K562 (cell line): ENCODE measurements at regions not wholly inside any gene's neighbourhood (a gene's known extent, or its start where the extent isn't known, plus 50 kb on each side); places are given as distances from the start of the nearest gene placed in this dataset.

ENCODE experiments used
- ATAC-seq: fragments of 200-7000 bp; cut with Tn5 transposase; 3 replicates; pipeline ENCODE4 v1.9.1; 2020; ENCODE audit warnings: moderate library complexity
- BruUV-seq: library from RNA; stranded (reverse); fragments of 400-500 nt; replicated peaks from 2 replicates; lab custom pipeline; 2021; lab: Mats Ljungman, UMichigan
- CTCF ChIA-PET: fragments of 300-600 bp; formaldehyde crosslinking; extraction: SDS; loops from one replicate; lab custom pipeline; 2021; ENCODE audit warnings: low intra/inter-chr PET ratio; lab: Yijun Ruan, JAX
- POLR2A ChIA-PET: fragments of 300-600, 350-650 bp; sonication (Branson Sonifier 250); formaldehyde crosslinking; extraction: SDS; loops from one replicate; lab custom pipeline; 2021; ENCODE audit warnings: antibody characterized with exemption, inconsistent platforms; lab: Yijun Ruan, JAX
- DNase-seq, 4 experiments: peaks; one replicate each; pipeline versions ENCODE4 v3.0.0 to v3.0.0-alpha.2; 2011 to 2018; ENCODE audit warnings: low spot score in 3 of 4, mixed read lengths in 3 of 4; ENCODE audit errors: extremely low read depth in 1 of 4
- FAIRE-seq: peaks from 2 replicates; lab custom pipeline; 2011; peaks lifted over from hg19 to GRCh38; lab: Jason Lieb, UNC
- H2AFZ ChIP-seq: 2 replicates; pipeline ENCODE4 v1.6.0; 2011; ENCODE audit warnings: low read depth, low read length, control low read depth, inconsistent platforms
- H3K27ac ChIP-seq: fragments of 200-600 bp; 3 replicates; pipeline ENCODE4 v1.8.0; 2011; ENCODE audit warnings: low read depth, mild to moderate bottlenecking, control low read depth, inconsistent platforms, low read length, moderate library complexity, mixed read lengths; ENCODE audit errors: extremely low read depth
- H3K27me3 ChIP-seq, 2 experiments: fragments of 300-600 bp in 1 of 2; 2 replicates in 1 of 2; 3 replicates in 1 of 2; pipeline versions ENCODE4 v1.6.0 to v1.8.0; 2011; ENCODE audit warnings: inconsistent platforms in 2 of 2, low read length in 2 of 2, mild to moderate bottlenecking in 1 of 2, mixed read lengths in 1 of 2, moderate library complexity in 1 of 2; ENCODE audit not compliant: control insufficient read depth in 2 of 2, insufficient read depth in 2 of 2
- H3K36me3 ChIP-seq: fragments of 300-600 bp; 3 replicates; pipeline ENCODE4 v1.8.0; 2011; ENCODE audit warnings: mild to moderate bottlenecking, low read length, inconsistent platforms; ENCODE audit not compliant: control insufficient read depth, insufficient read depth
- H3K4me1 ChIP-seq, 2 experiments: fragments of 200-600 bp in 1 of 2; replicated peaks in 1 of 2; 2 replicates in 1 of 2; 3 replicates in 1 of 2; pipeline versions ENCODE4 v1.5.1 to v1.8.0; 2011; ENCODE audit warnings: inconsistent platforms in 2 of 2, low read length in 2 of 2, mild to moderate bottlenecking in 1 of 2, mixed read lengths in 1 of 2, moderate library complexity in 1 of 2; ENCODE audit not compliant: control insufficient read depth in 2 of 2, insufficient read depth in 2 of 2
- H3K4me2 ChIP-seq: 2 replicates; pipeline ENCODE4 v1.6.1; 2011; ENCODE audit warnings: low read length, control low read depth, inconsistent platforms, mixed read lengths; ENCODE audit not compliant: insufficient read depth
- H3K4me3 ChIP-seq: fragments of 200-600 bp; sonication (generic), shearing (Covaris generic); 2 replicates; pipeline ENCODE4 v1.5.1; 2016; ENCODE audit warnings: control low read depth, inconsistent platforms
- H3K79me2 ChIP-seq: fragments of 200-600 bp; 3 replicates; pipeline ENCODE4 v1.8.0; 2011; ENCODE audit warnings: low read length, inconsistent platforms; ENCODE audit not compliant: control insufficient read depth, insufficient read depth
- H3K9ac ChIP-seq, 2 experiments: 2 replicates each; pipeline versions ENCODE4 v1.6.0 to v1.6.1; 2011; ENCODE audit warnings: low read depth in 2 of 2, low read length in 2 of 2, control low read depth in 1 of 2, inconsistent platforms in 1 of 2, mild to moderate bottlenecking in 1 of 2, mixed read lengths in 1 of 2; ENCODE audit not compliant: insufficient read depth in 1 of 2
- H3K9me1 ChIP-seq: one replicate; pipeline ENCODE4 v1.6.0; 2011; ENCODE audit warnings: inconsistent platforms, mild to moderate bottlenecking, low read length, moderate library complexity; ENCODE audit not compliant: control insufficient read depth, insufficient read depth
- H3K9me3 ChIP-seq: replicated peaks from 2 replicates; pipeline ENCODE4 v1.5.1; 2011; ENCODE audit warnings: low read depth, low read length, inconsistent platforms; ENCODE audit not compliant: control insufficient read depth, insufficient read depth
- H4K20me1 ChIP-seq: replicated peaks from 2 replicates; pipeline ENCODE4 v1.6.1; 2011; ENCODE audit warnings: low read length, inconsistent platforms, mixed read lengths; ENCODE audit not compliant: control insufficient read depth, insufficient read depth
- CHCHD3 ChIP-seq: fragments of 250-450 bp; sonication (Bioruptor Pico); IDR thresholded peaks from 2 replicates; pipeline ENCODE4 v2.1.2; 2022; ENCODE audit warnings: mild to moderate bottlenecking
- ILK ChIP-seq: fragments of 450-650 bp; IDR thresholded peaks from 2 replicates; pipeline ENCODE4 v1.6.1; 2016; ENCODE audit warnings: missing genetic modification characterization, low read depth, mild to moderate bottlenecking, missing compliant biosample characterization, moderate library complexity, borderline replicate concordance
- KAT8 ChIP-seq: fragments of 450-650 bp; IDR thresholded peaks from 2 replicates; pipeline ENCODE4 v1.6.1; 2016; ENCODE audit warnings: low read depth, mild to moderate bottlenecking
- NEUROD1 ChIP-seq: fragments of 150-350 bp; IDR thresholded peaks from 2 replicates; pipeline ENCODE4 v1.6.1; 2014; ENCODE audit warnings: borderline replicate concordance, low read length, low read depth; ENCODE audit not compliant: partially characterized antibody
- ZNF184 ChIP-seq: sonication (generic); formaldehyde crosslinking; IDR thresholded peaks from 2 replicates; pipeline ENCODE4 v1.5.0; 2020; ENCODE audit warnings: missing genetic modification reagents
- WGBS: fragments of 100-300 bp; shearing (Covaris generic); methylation state at CpG from one replicate; pipeline ENCODE4 v1.1.6; 2016; ENCODE audit warnings: low coverage, mixed read lengths; ENCODE audit not compliant: insufficient coverage; ENCODE audit errors: missing lambda C conversion rate; 5-methylcytosine and 5-hydroxymethylcytosine counted together
- in situ Hi-C: fragments of 300-500 bp; cut with MboI; formaldehyde crosslinking; loops from 4 replicates; pipeline ENCODE4 v1.15.0; 2018; ENCODE audit warnings: inconsistent platforms, mixed read lengths
- intact Hi-C: fragments of 100-400 bp; cut with micrococcal nuclease; formaldehyde crosslinking; loops from 2 replicates; pipeline ENCODE4 v1.14.2; 2022
- TF ChIP-seq, protein P1 (sequence below): fragments of 450-650 bp; IDR thresholded peaks from 2 replicates; pipeline ENCODE4 v1.6.1; 2018; ENCODE audit warnings: mild to moderate bottlenecking, low read depth; ENCODE audit not compliant: partially characterized antibody
- TF ChIP-seq, protein P2 (sequence below): fragments of 450-650 bp; IDR thresholded peaks from 2 replicates; pipeline ENCODE4 v1.7.1; 2018; ENCODE audit warnings: mild to moderate bottlenecking, low read depth; ENCODE audit not compliant: partially characterized antibody
- TF ChIP-seq, protein P3 (sequence below), 3 experiments: fragments of 200-800 bp in 1 of 3; fragments of 250-450 bp in 1 of 3; fragments of 450-650 bp in 1 of 3; sonication (Bioruptor Pico) in 1 of 3; sonication (Bioruptor generic) in 1 of 3; formaldehyde crosslinking in 1 of 3; IDR thresholded peaks; 2 replicates each; pipeline versions ENCODE4 v1.6.1 to v1.8.0; 2016 to 2022; ENCODE audit warnings: mild to moderate bottlenecking in 2 of 3, missing genetic modification characterization in 2 of 3, missing compliant biosample characterization in 1 of 3, moderate library complexity in 1 of 3
- TF ChIP-seq, protein P4 (sequence below): sonication (generic); formaldehyde crosslinking; IDR thresholded peaks from 2 replicates; pipeline ENCODE4 v1.8.1; 2023; ENCODE audit warnings: missing genetic modification reagents, mild to moderate bottlenecking, borderline replicate concordance

DNA sequence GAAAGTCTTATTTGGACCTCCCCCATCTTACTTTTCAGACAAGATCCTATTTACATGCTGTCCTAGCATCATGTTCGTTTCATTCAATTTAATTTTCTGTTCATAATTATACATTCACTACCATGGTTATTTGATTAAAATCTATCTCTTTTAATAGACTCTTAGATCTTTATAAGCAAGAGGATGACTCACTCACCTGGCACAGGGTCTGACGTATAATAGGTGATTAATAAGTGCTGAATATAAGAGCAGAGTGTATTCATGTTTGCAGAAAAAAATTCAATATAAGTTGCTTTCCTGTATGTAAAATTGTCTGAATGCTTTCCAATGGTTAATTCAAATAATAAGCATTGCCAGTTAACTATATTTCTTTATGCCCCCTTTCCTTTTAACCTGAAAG lies 165.5 kb upstream of the CBLB start:
- Histone ChIP-seq H3K9me1 (no peaks in the 10 kb centered on the region), H3K36me3 (no peaks in the 10 kb centered on the region), H3K9me3 (no peaks in the 10 kb centered on the region), H3K79me2 (no peaks in the 10 kb centered on the region), H2AFZ (no peak overlapping the region), H3K4me3 (no peak overlapping the region), H3K4me2 (no peak overlapping the region), H3K4me1 (no peaks in the 10 kb centered on the region), H4K20me1 (no peaks in the 10 kb centered on the region), H3K9ac (no peak overlapping the region), H3K27me3 (no peaks in the 10 kb centered on the region), H3K27ac (no peak overlapping the region)
- in situ Hi-C loops (no loop called here), intact Hi-C loops (no loop called here)
- POLR2A ChIA-PET: no interaction called here
- WGBS: 43% methylated on average over 2 of the region's 2 CpGs
- FAIRE-seq (no peak), DNase-seq (no peak), ATAC-seq (no peak)
- BruUV-seq: no TSS peak
- CTCF ChIA-PET: no interaction called here
- TF ChIP-seq KAT8 (no peak), CHCHD3 (CRISPR knock-in tag) (no peak), NEUROD1 (no peak), ILK (no peak), ZNF184 (CRISPR knock-in tag) (no peak)
- TF ChIP-seq, protein P1, sequence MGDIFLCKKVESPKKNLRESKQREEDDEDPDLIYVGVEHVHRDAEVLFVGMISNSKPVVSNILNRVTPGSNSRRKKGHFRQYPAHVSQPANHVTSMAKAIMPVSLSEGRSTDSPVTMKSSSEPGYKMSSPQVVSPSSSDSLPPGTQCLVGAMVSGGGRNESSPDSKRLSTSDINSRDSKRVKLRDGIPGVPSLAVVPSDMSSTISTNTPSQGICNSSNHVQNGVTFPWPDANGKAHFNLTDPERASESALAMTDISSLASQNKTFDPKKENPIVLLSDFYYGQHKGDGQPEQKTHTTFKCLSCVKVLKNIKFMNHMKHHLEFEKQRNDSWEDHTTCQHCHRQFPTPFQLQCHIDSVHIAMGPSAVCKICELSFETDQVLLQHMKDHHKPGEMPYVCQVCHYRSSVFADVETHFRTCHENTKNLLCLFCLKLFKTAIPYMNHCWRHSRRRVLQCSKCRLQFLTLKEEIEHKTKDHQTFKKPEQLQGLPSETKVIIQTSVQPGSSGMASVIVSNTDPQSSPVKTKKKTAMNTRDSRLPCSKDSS: no peak
- TF ChIP-seq, protein P2, sequence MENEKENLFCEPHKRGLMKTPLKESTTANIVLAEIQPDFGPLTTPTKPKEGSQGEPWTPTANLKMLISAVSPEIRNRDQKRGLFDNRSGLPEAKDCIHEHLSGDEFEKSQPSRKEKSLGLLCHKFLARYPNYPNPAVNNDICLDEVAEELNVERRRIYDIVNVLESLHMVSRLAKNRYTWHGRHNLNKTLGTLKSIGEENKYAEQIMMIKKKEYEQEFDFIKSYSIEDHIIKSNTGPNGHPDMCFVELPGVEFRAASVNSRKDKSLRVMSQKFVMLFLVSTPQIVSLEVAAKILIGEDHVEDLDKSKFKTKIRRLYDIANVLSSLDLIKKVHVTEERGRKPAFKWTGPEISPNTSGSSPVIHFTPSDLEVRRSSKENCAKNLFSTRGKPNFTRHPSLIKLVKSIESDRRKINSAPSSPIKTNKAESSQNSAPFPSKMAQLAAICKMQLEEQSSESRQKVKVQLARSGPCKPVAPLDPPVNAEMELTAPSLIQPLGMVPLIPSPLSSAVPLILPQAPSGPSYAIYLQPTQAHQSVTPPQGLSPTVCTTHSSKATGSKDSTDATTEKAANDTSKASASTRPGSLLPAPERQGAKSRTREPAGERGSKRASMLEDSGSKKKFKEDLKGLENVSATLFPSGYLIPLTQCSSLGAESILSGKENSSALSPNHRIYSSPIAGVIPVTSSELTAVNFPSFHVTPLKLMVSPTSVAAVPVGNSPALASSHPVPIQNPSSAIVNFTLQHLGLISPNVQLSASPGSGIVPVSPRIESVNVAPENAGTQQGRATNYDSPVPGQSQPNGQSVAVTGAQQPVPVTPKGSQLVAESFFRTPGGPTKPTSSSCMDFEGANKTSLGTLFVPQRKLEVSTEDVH: no peak
- TF ChIP-seq, protein P3, sequence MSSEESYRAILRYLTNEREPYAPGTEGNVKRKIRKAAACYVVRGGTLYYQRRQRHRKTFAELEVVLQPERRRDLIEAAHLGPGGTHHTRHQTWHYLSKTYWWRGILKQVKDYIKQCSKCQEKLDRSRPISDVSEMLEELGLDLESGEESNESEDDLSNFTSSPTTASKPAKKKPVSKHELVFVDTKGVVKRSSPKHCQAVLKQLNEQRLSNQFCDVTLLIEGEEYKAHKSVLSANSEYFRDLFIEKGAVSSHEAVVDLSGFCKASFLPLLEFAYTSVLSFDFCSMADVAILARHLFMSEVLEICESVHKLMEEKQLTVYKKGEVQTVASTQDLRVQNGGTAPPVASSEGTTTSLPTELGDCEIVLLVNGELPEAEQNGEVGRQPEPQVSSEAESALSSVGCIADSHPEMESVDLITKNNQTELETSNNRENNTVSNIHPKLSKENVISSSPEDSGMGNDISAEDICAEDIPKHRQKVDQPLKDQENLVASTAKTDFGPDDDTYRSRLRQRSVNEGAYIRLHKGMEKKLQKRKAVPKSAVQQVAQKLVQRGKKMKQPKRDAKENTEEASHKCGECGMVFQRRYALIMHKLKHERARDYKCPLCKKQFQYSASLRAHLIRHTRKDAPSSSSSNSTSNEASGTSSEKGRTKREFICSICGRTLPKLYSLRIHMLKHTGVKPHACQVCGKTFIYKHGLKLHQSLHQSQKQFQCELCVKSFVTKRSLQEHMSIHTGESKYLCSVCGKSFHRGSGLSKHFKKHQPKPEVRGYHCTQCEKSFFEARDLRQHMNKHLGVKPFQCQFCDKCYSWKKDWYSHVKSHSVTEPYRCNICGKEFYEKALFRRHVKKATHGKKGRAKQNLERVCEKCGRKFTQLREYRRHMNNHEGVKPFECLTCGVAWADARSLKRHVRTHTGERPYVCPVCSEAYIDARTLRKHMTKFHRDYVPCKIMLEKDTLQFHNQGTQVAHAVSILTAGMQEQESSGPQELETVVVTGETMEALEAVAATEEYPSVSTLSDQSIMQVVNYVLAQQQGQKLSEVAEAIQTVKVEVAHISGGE (CRISPR knock-in tag; IDR thresholded peaks at IDR 0.05): no peak
- TF ChIP-seq, protein P4, sequence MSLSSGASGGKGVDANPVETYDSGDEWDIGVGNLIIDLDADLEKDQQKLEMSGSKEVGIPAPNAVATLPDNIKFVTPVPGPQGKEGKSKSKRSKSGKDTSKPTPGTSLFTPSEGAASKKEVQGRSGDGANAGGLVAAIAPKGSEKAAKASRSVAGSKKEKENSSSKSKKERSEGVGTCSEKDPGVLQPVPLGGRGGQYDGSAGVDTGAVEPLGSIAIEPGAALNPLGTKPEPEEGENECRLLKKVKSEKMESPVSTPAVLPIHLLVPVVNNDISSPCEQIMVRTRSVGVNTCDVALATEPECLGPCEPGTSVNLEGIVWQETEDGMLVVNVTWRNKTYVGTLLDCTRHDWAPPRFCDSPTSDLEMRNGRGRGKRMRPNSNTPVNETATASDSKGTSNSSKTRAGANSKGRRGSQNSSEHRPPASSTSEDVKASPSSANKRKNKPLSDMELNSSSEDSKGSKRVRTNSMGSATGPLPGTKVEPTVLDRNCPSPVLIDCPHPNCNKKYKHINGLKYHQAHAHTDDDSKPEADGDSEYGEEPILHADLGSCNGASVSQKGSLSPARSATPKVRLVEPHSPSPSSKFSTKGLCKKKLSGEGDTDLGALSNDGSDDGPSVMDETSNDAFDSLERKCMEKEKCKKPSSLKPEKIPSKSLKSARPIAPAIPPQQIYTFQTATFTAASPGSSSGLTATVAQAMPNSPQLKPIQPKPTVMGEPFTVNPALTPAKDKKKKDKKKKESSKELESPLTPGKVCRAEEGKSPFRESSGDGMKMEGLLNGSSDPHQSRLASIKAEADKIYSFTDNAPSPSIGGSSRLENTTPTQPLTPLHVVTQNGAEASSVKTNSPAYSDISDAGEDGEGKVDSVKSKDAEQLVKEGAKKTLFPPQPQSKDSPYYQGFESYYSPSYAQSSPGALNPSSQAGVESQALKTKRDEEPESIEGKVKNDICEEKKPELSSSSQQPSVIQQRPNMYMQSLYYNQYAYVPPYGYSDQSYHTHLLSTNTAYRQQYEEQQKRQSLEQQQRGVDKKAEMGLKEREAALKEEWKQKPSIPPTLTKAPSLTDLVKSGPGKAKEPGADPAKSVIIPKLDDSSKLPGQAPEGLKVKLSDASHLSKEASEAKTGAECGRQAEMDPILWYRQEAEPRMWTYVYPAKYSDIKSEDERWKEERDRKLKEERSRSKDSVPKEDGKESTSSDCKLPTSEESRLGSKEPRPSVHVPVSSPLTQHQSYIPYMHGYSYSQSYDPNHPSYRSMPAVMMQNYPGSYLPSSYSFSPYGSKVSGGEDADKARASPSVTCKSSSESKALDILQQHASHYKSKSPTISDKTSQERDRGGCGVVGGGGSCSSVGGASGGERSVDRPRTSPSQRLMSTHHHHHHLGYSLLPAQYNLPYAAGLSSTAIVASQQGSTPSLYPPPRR (CRISPR knock-in tag): no peak
